SK-N-MC (cell line): ENCODE measurements at regions not wholly inside any gene's neighbourhood (a gene's known extent, or its start where the extent isn't known, plus 50 kb on each side); places are given as distances from the start of the nearest gene placed in this dataset.

Experiments
- EZH2 ChIP-seq: fragments of 200-600 bp; sonication (generic); IDR thresholded peaks from one replicate; pipeline ENCODE4 v1.6.1; 2017; ENCODE audit warnings: antibody characterized with exemption
- POLR2AphosphoS5 ChIP-seq: IDR thresholded peaks from 2 replicates; pipeline ENCODE4 v1.6.1; 2012; ENCODE audit warnings: mild to moderate bottlenecking, low read depth, low read length, borderline replicate concordance

DNA sequence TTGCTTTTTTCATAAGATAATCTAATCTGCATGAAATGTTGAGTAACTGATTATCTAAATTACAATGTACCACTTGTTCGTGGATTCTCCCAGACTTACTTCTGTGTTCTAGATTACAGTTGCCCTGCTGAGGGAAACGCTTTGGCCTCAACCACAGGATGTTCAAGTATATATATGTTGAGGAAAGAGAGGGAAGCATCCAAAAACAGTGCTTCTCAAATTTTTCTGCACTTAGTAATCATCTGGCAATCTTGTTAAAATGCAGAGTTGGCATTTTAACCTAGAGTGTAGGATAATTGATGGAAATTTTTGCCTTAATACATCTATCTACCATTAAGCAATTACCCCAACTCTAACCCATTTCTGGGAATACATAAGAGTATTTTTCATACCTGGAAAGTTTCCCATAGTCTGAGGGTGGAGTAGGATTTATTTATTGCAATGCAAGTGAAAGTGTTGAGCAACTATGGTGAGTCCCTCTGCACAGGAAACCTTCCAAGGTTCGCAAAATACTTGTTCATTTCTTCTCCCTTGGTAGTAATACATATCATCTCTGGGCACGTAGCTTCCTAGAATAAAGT lies 59.6 kb upstream of the C1GALT1 start:
- no peak for TF ChIP-seq POLR2AphosphoS5
- no peak for TF ChIP-seq EZH2
